ENCODE measurements at regions not wholly inside any gene's neighbourhood (a gene's known extent, or its start where the extent isn't known, plus 50 kb on each side); places are given as distances from the start of the nearest gene placed in this dataset.

DNA sequence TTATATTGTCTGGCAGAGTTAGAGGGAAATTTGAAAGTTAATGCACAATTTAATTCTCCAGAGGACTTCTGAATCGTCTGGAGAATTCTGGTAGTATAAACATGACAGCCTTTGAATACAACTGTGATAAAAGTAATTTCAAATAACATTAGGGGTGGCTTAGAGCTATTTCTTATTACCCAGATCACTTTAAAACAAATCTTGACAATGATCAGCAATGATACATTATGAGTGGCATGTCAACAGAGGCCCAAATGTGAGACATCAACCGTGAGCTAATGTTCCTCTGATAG, 259.1 kb downstream of the HACE1 start:
- no peak for TF ChIP-seq POLR2A (IDR thresholded peaks at IDR 0.05)
- TF ChIP-seq, protein P1, sequence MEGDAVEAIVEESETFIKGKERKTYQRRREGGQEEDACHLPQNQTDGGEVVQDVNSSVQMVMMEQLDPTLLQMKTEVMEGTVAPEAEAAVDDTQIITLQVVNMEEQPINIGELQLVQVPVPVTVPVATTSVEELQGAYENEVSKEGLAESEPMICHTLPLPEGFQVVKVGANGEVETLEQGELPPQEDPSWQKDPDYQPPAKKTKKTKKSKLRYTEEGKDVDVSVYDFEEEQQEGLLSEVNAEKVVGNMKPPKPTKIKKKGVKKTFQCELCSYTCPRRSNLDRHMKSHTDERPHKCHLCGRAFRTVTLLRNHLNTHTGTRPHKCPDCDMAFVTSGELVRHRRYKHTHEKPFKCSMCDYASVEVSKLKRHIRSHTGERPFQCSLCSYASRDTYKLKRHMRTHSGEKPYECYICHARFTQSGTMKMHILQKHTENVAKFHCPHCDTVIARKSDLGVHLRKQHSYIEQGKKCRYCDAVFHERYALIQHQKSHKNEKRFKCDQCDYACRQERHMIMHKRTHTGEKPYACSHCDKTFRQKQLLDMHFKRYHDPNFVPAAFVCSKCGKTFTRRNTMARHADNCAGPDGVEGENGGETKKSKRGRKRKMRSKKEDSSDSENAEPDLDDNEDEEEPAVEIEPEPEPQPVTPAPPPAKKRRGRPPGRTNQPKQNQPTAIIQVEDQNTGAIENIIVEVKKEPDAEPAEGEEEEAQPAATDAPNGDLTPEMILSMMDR (IDR thresholded peaks at IDR 0.05), result no peak
